ENCODE measurements at regions not wholly inside any gene's neighbourhood (a gene's known extent, or its start where the extent isn't known, plus 50 kb on each side); places are given as distances from the start of the nearest gene placed in this dataset.

DNA sequence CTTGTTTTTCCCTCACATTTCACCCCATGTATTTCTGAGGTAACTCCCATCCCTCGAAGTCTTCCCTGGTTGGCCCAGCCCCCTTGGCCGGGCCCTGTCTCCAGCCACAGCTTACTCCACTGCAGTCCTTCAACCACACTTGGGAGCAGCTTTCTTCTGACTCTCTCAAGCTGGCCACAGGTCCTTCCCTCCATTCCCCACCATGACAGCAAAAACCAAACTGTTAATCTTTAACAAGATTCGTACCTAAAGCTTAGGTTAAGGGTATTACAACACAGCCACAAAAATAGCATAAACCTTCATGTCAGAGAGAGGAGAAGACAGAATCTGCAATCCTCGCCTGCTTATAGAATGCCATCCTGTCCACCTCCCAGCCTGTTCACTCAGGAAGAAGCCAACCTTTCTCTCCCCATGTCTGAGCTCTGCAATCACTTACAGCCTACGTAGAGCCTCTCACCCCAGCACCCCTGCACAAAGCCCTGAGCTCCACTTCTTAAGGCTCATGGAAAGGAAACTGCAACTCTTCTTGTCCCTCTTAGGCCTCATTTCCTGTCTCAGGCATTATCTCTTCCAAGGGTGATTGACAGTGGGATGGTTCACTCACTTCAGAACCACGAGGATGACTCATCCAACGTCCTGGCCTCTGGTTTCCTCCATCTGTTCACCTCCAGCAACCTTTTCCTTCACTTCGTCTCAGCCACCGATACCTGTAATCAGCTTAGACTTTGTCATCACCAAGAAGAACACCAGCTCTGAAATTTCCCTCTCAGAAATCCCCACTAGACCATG lies 72.8 kb downstream of the CD2 start:
- Histone ChIP-seq H3K9ac (ENCODE audit: low read length) (no peak overlapping the region), H3K9me2 (ENCODE audit: insufficient read depth) (no peaks in the 10 kb centered on the region), H3K4me3 (replicated peaks in 1 of 2; ENCODE audit: low read depth in 1 of 2, low read length in 2 of 2) (no peak overlapping the region), H4K20me1 (ENCODE audit: insufficient read depth) (no peaks in the 10 kb centered on the region), H3K4me2 (ENCODE audit: low read length) (peak overlapping the region; percentile 34), H3K79me2 (ENCODE audit: insufficient read depth, low read length) (no peaks in the 10 kb centered on the region), H3K4me1 (ENCODE audit: control insufficient read depth in 1 of 2, insufficient read depth in 2 of 2, low read length in 2 of 2) (peaks cover 0 to 11% of the 10 kb centered on the region in 2 experiments; a peak in 2 of 4 replicates), H3K9me3 (ENCODE audit: control insufficient read depth in 1 of 2, insufficient read depth in 1 of 2, low read depth in 1 of 2, low read length in 2 of 2) (no peaks in the 10 kb centered on the region), H3K36me3 (ENCODE audit: control insufficient read depth in 1 of 2, insufficient read depth in 2 of 2, low read length in 2 of 2) (no peaks in the 10 kb centered on the region), H3K27ac (ENCODE audit: low read depth, low read length) (no peak overlapping the region), H2AFZ (ENCODE audit: low read depth, low read length, poor library complexity, severe bottlenecking) (peak overlapping the region; percentile 71), H3K27me3 (ENCODE audit: insufficient read depth, low read length) (no peaks in the 10 kb centered on the region)
- TF ChIP-seq SRF (IDR thresholded peaks at IDR 0.05; ENCODE audit: low read depth) = no peak
- 0 out of 2 replicates have a peak, but pooled peaks have one; percentile 35 for TF ChIP-seq JUND (IDR thresholded peaks at IDR 0.05)
- peak; percentile 42; the same call in 1 of the 2 replicates for TF ChIP-seq FOSL1 (IDR thresholded peaks at IDR 0.05; ENCODE audit: low read depth)
- peak; percentile 26; the same call in 1 of the 2 replicates for TF ChIP-seq ZFX (IDR thresholded peaks at IDR 0.05)
- ChIA-PET POLR2A (no interaction called here), CTCF (no interaction called here), RAD21 (ENCODE audit: low non-redundant PET in 1 of 2, low total read pairs in 2 of 2, uncharacterized antibody in 2 of 2, unreplicated experiment in 2 of 2) (no interaction called here)
- no TSS peak for BruUV-seq (replicated peaks)
- ATAC-seq (peak; percentile 54), DNase-seq (ENCODE audit: low read depth, low spot score) (no peak)
- intact Hi-C loops (cut with micrococcal nuclease) = no loop called here

GRCh38 chr1:116827607-116828105 lies 73.4 kb downstream of the CD2 start:
- no peak for ATAC-seq
- Histone ChIP-seq H3K27ac (ENCODE audit: low read depth, low read length) (no peak overlapping the region), H3K79me2 (ENCODE audit: insufficient read depth, low read length) (no peaks in the 10 kb centered on the region), H3K27me3 (ENCODE audit: insufficient read depth, low read length) (no peaks in the 10 kb centered on the region), H3K9me2 (ENCODE audit: insufficient read depth) (no peaks in the 10 kb centered on the region), H4K20me1 (ENCODE audit: insufficient read depth) (no peaks in the 10 kb centered on the region), H3K4me2 (ENCODE audit: low read length) (peak overlapping the region; percentile 34), H3K4me3 (replicated peaks in 1 of 2; ENCODE audit: low read depth in 1 of 2, low read length in 2 of 2) (no peak overlapping the region), H3K36me3 (ENCODE audit: control insufficient read depth in 1 of 2, insufficient read depth in 2 of 2, low read length in 2 of 2) (no peaks in the 10 kb centered on the region), H3K9ac (ENCODE audit: low read length) (no peak overlapping the region), H2AFZ (ENCODE audit: low read depth, low read length, poor library complexity, severe bottlenecking) (peak overlapping the region; percentile 71), H3K4me1 (ENCODE audit: control insufficient read depth in 1 of 2, insufficient read depth in 2 of 2, low read length in 2 of 2) (peaks cover 0 to 11% of the 10 kb centered on the region in 2 experiments; a peak in 2 of 4 replicates), H3K9me3 (ENCODE audit: control insufficient read depth in 1 of 2, insufficient read depth in 1 of 2, low read depth in 1 of 2, low read length in 2 of 2) (no peaks in the 10 kb centered on the region)
- DNase-seq (ENCODE audit: low read depth, low spot score) = no peak
- ChIA-PET POLR2A (no interaction called here), CTCF (no interaction called here), RAD21 (ENCODE audit: low non-redundant PET in 1 of 2, low total read pairs in 2 of 2, uncharacterized antibody in 2 of 2, unreplicated experiment in 2 of 2) (no interaction called here)
- BruUV-seq (replicated peaks) = no TSS peak
- intact Hi-C loops (cut with micrococcal nuclease) = no loop called here
- TF ChIP-seq, protein P1, sequence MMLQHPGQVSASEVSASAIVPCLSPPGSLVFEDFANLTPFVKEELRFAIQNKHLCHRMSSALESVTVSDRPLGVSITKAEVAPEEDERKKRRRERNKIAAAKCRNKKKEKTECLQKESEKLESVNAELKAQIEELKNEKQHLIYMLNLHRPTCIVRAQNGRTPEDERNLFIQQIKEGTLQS (IDR thresholded peaks at IDR 0.05) = no peak
- TF ChIP-seq REST (IDR thresholded peaks at IDR 0.05; ENCODE audit: low read depth) (no peak), POLR2A (IDR thresholded peaks at IDR 0.05; ENCODE audit: borderline replicate concordance, extremely low read depth, insufficient read depth, insufficient read length) (no peak), ZNF274 (IDR thresholded peaks at IDR 0.05; ENCODE audit: low read depth, low read length) (no peak), EZH2 (IDR thresholded peaks at IDR 0.05) (no peak), SRF (IDR thresholded peaks at IDR 0.05; ENCODE audit: low read depth) (no peak), ZFX (IDR thresholded peaks at IDR 0.05) (no peak), RAD21 (IDR thresholded peaks at IDR 0.05; ENCODE audit: low read depth) (no peak), ELF1 (IDR thresholded peaks at IDR 0.05; ENCODE audit: borderline replicate concordance, low read depth) (no peak), JUND (IDR thresholded peaks at IDR 0.05) (no peak), CBX3 (IDR thresholded peaks at IDR 0.05; ENCODE audit: low read depth) (no peak)
- TF ChIP-seq, protein P2, sequence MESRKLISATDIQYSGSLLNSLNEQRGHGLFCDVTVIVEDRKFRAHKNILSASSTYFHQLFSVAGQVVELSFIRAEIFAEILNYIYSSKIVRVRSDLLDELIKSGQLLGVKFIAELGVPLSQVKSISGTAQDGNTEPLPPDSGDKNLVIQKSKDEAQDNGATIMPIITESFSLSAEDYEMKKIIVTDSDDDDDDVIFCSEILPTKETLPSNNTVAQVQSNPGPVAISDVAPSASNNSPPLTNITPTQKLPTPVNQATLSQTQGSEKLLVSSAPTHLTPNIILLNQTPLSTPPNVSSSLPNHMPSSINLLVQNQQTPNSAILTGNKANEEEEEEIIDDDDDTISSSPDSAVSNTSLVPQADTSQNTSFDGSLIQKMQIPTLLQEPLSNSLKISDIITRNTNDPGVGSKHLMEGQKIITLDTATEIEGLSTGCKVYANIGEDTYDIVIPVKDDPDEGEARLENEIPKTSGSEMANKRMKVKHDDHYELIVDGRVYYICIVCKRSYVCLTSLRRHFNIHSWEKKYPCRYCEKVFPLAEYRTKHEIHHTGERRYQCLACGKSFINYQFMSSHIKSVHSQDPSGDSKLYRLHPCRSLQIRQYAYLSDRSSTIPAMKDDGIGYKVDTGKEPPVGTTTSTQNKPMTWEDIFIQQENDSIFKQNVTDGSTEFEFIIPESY (IDR thresholded peaks at IDR 0.05; ENCODE audit: extremely low read depth, insufficient replicate concordance, low read length) = no peak
